ENCODE measurements at regions not wholly inside any gene's neighbourhood (a gene's known extent, or its start where the extent isn't known, plus 50 kb on each side); places are given as distances from the start of the nearest gene placed in this dataset.

GRCh38 chr4:31041853-31042252, 321.7 kb downstream of the PCDH7 start:
- Histone ChIP-seq H3K27me3 (replicated peaks; ENCODE audit: control insufficient read depth, insufficient read depth, low read length) (no peaks in the 10 kb centered on the region), H3K36me3 (ENCODE audit: control insufficient read depth, insufficient read depth, low read length) (no peaks in the 10 kb centered on the region), H3K9me3 (no peaks in the 10 kb centered on the region), H3K4me1 (peaks cover 36% of the 10 kb centered on the region), H3K4me3 (ENCODE audit: low read depth, low read length) (no peak overlapping the region)
- Mint-ChIP-seq H3K9me3 (ENCODE audit: unreplicated experiment) (no peaks in the 10 kb centered on the region), H3K4me3 (ENCODE audit: unreplicated experiment) (no peak overlapping the region), H3K4me1 (ENCODE audit: low read depth, unreplicated experiment) (peaks cover 34% of the 10 kb centered on the region), H3K27me3 (ENCODE audit: insufficient read depth, unreplicated experiment) (no peaks in the 10 kb centered on the region), H3K27ac (ENCODE audit: unreplicated experiment) (peak overlapping the region; percentile 20), H3K36me3 (ENCODE audit: insufficient read depth, unreplicated experiment) (no peaks in the 10 kb centered on the region)
- POLR2A ChIA-PET = no interaction called here
- TF ChIP-seq CTCF (IDR thresholded peaks at IDR 0.05; ENCODE audit: insufficient read depth in 1 of 2, low read depth in 1 of 2, low read length in 1 of 2, severe bottlenecking in 1 of 2, unreplicated experiment in 1 of 2) = no peak
- no peak for DNase-seq
- CTCF ChIA-PET = no interaction called here
- no TSS peak for BruUV-seq (replicated peaks)
- intact Hi-C loops (cut with micrococcal nuclease; ENCODE audit: unreplicated experiment) = loop anchor here (2.0 to 5.0 kb wide), 3 partner anchors 89 to 290 kb away; no protein-coding TSS in a partner anchor

GRCh38 chr4:31043382-31044062, 323.4 kb downstream of the PCDH7 start:
- Histone ChIP-seq H3K4me3 (ENCODE audit: low read depth, low read length) (no peak overlapping the region), H3K27me3 (replicated peaks; ENCODE audit: control insufficient read depth, insufficient read depth, low read length) (no peaks in the 10 kb centered on the region), H3K36me3 (ENCODE audit: control insufficient read depth, insufficient read depth, low read length) (no peaks in the 10 kb centered on the region), H3K9me3 (no peaks in the 10 kb centered on the region), H3K4me1 (peaks cover 36% of the 10 kb centered on the region)
- Mint-ChIP-seq H3K36me3 (ENCODE audit: insufficient read depth, unreplicated experiment) (no peaks in the 10 kb centered on the region), H3K9me3 (ENCODE audit: unreplicated experiment) (no peaks in the 10 kb centered on the region), H3K4me1 (ENCODE audit: low read depth, unreplicated experiment) (peaks cover 34% of the 10 kb centered on the region), H3K27ac (ENCODE audit: unreplicated experiment) (peak overlapping the region; percentile 70), H3K4me3 (ENCODE audit: unreplicated experiment) (peak overlapping the region; percentile 46), H3K27me3 (ENCODE audit: insufficient read depth, unreplicated experiment) (no peaks in the 10 kb centered on the region)
- intact Hi-C loops (cut with micrococcal nuclease; ENCODE audit: unreplicated experiment) = loop anchor here (1.0 to 5.0 kb wide), 9 partner anchors 46 to 368 kb away; no protein-coding TSS in a partner anchor
- ChIA-PET POLR2A (no interaction called here), CTCF (no interaction called here)
- DNase-seq = peak in 1 of 2 experiments; percentile 56
- BruUV-seq (replicated peaks) = no TSS peak
- TF ChIP-seq CTCF (IDR thresholded peaks at IDR 0.05; ENCODE audit: insufficient read depth in 1 of 2, low read depth in 1 of 2, low read length in 1 of 2, severe bottlenecking in 1 of 2, unreplicated experiment in 1 of 2) = no peak

GRCh38 chr4:31045151-31045550, 325.0 kb downstream of the PCDH7 start:
- Histone ChIP-seq H3K4me1 (peaks cover 36% of the 10 kb centered on the region), H3K4me3 (ENCODE audit: low read depth, low read length) (no peak overlapping the region), H3K9me3 (no peaks in the 10 kb centered on the region), H3K27me3 (replicated peaks; ENCODE audit: control insufficient read depth, insufficient read depth, low read length) (no peaks in the 10 kb centered on the region), H3K36me3 (ENCODE audit: control insufficient read depth, insufficient read depth, low read length) (no peaks in the 10 kb centered on the region)
- Mint-ChIP-seq H3K4me1 (ENCODE audit: low read depth, unreplicated experiment) (peaks cover 34% of the 10 kb centered on the region), H3K4me3 (ENCODE audit: unreplicated experiment) (no peak overlapping the region), H3K27ac (ENCODE audit: unreplicated experiment) (peak overlapping the region; percentile 48), H3K27me3 (ENCODE audit: insufficient read depth, unreplicated experiment) (no peaks in the 10 kb centered on the region), H3K36me3 (ENCODE audit: insufficient read depth, unreplicated experiment) (no peaks in the 10 kb centered on the region), H3K9me3 (ENCODE audit: unreplicated experiment) (no peaks in the 10 kb centered on the region)
- no peak for TF ChIP-seq CTCF (IDR thresholded peaks at IDR 0.05; ENCODE audit: insufficient read depth in 1 of 2, low read depth in 1 of 2, low read length in 1 of 2, severe bottlenecking in 1 of 2, unreplicated experiment in 1 of 2)
- CTCF ChIA-PET = no interaction called here
- DNase-seq = no peak
- intact Hi-C loops (cut with micrococcal nuclease; ENCODE audit: unreplicated experiment) = loop anchor here (5.0 kb wide), 2 partner anchors 327 to 627 kb away; no protein-coding TSS in a partner anchor
- POLR2A ChIA-PET = no interaction called here
- no TSS peak for BruUV-seq (replicated peaks)

Measured in Caco-2 (cell line).